Breast epithelium (tissue), 3 donors: ENCODE measurements at regions not wholly inside any gene's neighbourhood (a gene's known extent, or its start where the extent isn't known, plus 50 kb on each side); places are given as distances from the start of the nearest gene placed in this dataset.

Experiments used
- POLR2AphosphoS5 ChIP-seq, 3 donors: sonication (generic); formaldehyde crosslinking; IDR thresholded peaks; one replicate each; pipeline ENCODE4 v1.6.1; 2017; ENCODE audit warnings: antibody characterized with exemption in 3 of 3
- TF ChIP-seq, protein P1 (sequence below), 3 donors: fragments of 450-650 bp; IDR thresholded peaks; one replicate each; pipeline ENCODE4 v1.5.1; 2016 to 2017; ENCODE audit warnings: antibody characterized with exemption in 3 of 3, mild to moderate bottlenecking in 3 of 3, moderate library complexity in 3 of 3

GRCh38 chr2:155727187-155727895, 605.2 kb downstream of the NR4A2 start:
- TF ChIP-seq, protein P1, sequence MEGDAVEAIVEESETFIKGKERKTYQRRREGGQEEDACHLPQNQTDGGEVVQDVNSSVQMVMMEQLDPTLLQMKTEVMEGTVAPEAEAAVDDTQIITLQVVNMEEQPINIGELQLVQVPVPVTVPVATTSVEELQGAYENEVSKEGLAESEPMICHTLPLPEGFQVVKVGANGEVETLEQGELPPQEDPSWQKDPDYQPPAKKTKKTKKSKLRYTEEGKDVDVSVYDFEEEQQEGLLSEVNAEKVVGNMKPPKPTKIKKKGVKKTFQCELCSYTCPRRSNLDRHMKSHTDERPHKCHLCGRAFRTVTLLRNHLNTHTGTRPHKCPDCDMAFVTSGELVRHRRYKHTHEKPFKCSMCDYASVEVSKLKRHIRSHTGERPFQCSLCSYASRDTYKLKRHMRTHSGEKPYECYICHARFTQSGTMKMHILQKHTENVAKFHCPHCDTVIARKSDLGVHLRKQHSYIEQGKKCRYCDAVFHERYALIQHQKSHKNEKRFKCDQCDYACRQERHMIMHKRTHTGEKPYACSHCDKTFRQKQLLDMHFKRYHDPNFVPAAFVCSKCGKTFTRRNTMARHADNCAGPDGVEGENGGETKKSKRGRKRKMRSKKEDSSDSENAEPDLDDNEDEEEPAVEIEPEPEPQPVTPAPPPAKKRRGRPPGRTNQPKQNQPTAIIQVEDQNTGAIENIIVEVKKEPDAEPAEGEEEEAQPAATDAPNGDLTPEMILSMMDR (IDR thresholded peaks at IDR 0.05), result no peak
- no peak for TF ChIP-seq POLR2AphosphoS5 (IDR thresholded peaks at IDR 0.05)
